Thyroid gland (tissue), 4 donors: ENCODE measurements at regions not wholly inside any gene's neighbourhood (a gene's known extent, or its start where the extent isn't known, plus 50 kb on each side); places are given as distances from the start of the nearest gene placed in this dataset.

Source experiments
- POLR2A ChIP-seq, 2 donors: fragments of 450-650 bp; IDR thresholded peaks; one replicate each; pipeline ENCODE4 v1.6.1; 2017; ENCODE audit warnings: antibody characterized with exemption in 2 of 2, mild to moderate bottlenecking in 2 of 2, moderate library complexity in 1 of 2
- TF ChIP-seq, protein P1 (sequence below), 6 experiments: fragments of 200-600 bp in 3 of 6; fragments of 450-650 bp in 3 of 6; sonication (generic) in 3 of 6; IDR thresholded peaks; one replicate each; pipeline ENCODE4 v1.5.1; 2016 to 2019; ENCODE audit warnings: antibody characterized with exemption in 6 of 6, mild to moderate bottlenecking in 2 of 6, inconsistent platforms in 1 of 6, moderate library complexity in 1 of 6

DNA sequence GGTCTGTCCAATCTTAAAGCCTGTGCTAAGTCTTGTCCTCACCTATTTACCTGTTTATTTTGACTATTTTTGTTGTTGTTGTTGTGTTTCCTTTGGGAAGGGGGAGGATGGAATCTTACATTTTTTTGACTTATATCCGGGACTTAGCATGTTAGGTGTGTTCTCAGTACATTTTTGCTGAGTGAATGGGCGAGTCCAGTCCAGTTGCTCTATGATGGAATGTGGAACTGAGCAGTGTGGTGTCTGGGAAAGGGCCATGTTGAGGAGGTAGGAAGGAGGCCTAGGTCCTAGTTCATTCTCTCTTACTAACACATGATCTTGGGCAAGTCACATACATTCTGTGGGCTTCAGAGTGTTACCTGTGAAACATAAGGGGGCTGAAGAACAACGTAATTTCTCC is 80.9 kb upstream of the SLC38A2 start:
- TF ChIP-seq, protein P1, sequence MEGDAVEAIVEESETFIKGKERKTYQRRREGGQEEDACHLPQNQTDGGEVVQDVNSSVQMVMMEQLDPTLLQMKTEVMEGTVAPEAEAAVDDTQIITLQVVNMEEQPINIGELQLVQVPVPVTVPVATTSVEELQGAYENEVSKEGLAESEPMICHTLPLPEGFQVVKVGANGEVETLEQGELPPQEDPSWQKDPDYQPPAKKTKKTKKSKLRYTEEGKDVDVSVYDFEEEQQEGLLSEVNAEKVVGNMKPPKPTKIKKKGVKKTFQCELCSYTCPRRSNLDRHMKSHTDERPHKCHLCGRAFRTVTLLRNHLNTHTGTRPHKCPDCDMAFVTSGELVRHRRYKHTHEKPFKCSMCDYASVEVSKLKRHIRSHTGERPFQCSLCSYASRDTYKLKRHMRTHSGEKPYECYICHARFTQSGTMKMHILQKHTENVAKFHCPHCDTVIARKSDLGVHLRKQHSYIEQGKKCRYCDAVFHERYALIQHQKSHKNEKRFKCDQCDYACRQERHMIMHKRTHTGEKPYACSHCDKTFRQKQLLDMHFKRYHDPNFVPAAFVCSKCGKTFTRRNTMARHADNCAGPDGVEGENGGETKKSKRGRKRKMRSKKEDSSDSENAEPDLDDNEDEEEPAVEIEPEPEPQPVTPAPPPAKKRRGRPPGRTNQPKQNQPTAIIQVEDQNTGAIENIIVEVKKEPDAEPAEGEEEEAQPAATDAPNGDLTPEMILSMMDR (IDR thresholded peaks at IDR 0.05), result no peak
- no peak for TF ChIP-seq POLR2A (IDR thresholded peaks at IDR 0.05)
